Body of pancreas (tissue), 4 donors: ENCODE measurements at regions not wholly inside any gene's neighbourhood (a gene's known extent, or its start where the extent isn't known, plus 50 kb on each side); places are given as distances from the start of the nearest gene placed in this dataset.

ENCODE experiments used
- CTCF ChIP-seq, 7 experiments: fragments of 450-650 bp in 4 of 7; fragments of 200-600 bp in 3 of 7; sonication (generic) in 3 of 7; IDR thresholded peaks; one replicate each; pipeline ENCODE4 v1.5.1; 2016 to 2019; ENCODE audit warnings: antibody characterized with exemption in 7 of 7
- POLR2A ChIP-seq, 3 donors: fragments of 450-650 bp; IDR thresholded peaks; one replicate each; pipeline ENCODE4 v1.6.1; 2016; ENCODE audit warnings: antibody characterized with exemption in 3 of 3, mild to moderate bottlenecking in 2 of 3

GRCh38 chr5:15326471-15326870 lies 173.5 kb upstream of the FBXL7 start:
- TF ChIP-seq CTCF (IDR thresholded peaks at IDR 0.05) (no peak), POLR2A (IDR thresholded peaks at IDR 0.05) (no peak)
